DOHH2 (cell line): ENCODE measurements at regions not wholly inside any gene's neighbourhood (a gene's known extent, or its start where the extent isn't known, plus 50 kb on each side); places are given as distances from the start of the nearest gene placed in this dataset.

Experiments used
- H3F3A ChIP-seq: fragments of 200-600 bp; sonication (generic), shearing (Covaris generic); 2 replicates; pipeline ENCODE4 v1.6.0; 2016; ENCODE audit warnings: antibody characterized with exemption, mild to moderate bottlenecking; ENCODE audit not compliant: control insufficient read depth, insufficient read depth
- H3K27ac ChIP-seq: fragments of 200-600 bp; sonication (generic); 2 replicates; pipeline ENCODE4 v1.5.1; 2014; ENCODE audit warnings: low read depth, mild to moderate bottlenecking, low read length, moderate library complexity
- H3K27me3 ChIP-seq: fragments of 200-600 bp; sonication (generic); 2 replicates; pipeline ENCODE4 v1.6.1; 2014; ENCODE audit warnings: mild to moderate bottlenecking, low read length, mixed read lengths; ENCODE audit not compliant: control insufficient read depth
- H3K36me3 ChIP-seq: fragments of 200-600 bp; sonication (generic); 2 replicates; pipeline ENCODE4 v1.6.1; 2014; ENCODE audit warnings: mild to moderate bottlenecking, low read length, moderate library complexity, mixed read lengths; ENCODE audit not compliant: control insufficient read depth
- H3K4me1 ChIP-seq: fragments of 200-600 bp; sonication (generic); 2 replicates; pipeline ENCODE4 v1.6.1; 2014; ENCODE audit warnings: mild to moderate bottlenecking, low read length, mixed read lengths; ENCODE audit not compliant: control insufficient read depth
- H3K4me2 ChIP-seq: fragments of 200-600 bp; sonication (generic); 2 replicates; pipeline ENCODE4 v1.6.0; 2014; ENCODE audit warnings: mild to moderate bottlenecking, low read length, moderate library complexity
- H3K4me3 ChIP-seq: fragments of 200-600 bp; sonication (generic); 2 replicates; pipeline ENCODE4 v1.5.1; 2014; ENCODE audit warnings: mild to moderate bottlenecking, low read length, mixed read lengths
- H3K79me2 ChIP-seq: fragments of 200-600 bp; sonication (generic); 2 replicates; pipeline ENCODE4 v1.6.1; 2014; ENCODE audit warnings: mild to moderate bottlenecking, low read length, mixed read lengths; ENCODE audit not compliant: control insufficient read depth
- H3K9me2 ChIP-seq: fragments of 200-600 bp; sonication (generic); replicated peaks from 2 replicates; pipeline ENCODE4 v1.6.1; 2014; ENCODE audit warnings: mild to moderate bottlenecking, low read length, mixed read lengths; ENCODE audit not compliant: control insufficient read depth
- H3K9me3 ChIP-seq: fragments of 200-600 bp; sonication (generic); 2 replicates; pipeline ENCODE4 v1.6.1; 2014; ENCODE audit warnings: antibody characterized with exemption, low read length, mixed read lengths; ENCODE audit not compliant: control insufficient read depth, insufficient read depth
- H4K20me1 ChIP-seq: fragments of 200-600 bp; sonication (generic); 2 replicates; pipeline ENCODE4 v1.6.0; 2014; ENCODE audit warnings: low read depth, mild to moderate bottlenecking, antibody characterized with exemption, low read length, moderate library complexity; ENCODE audit not compliant: control insufficient read depth, insufficient read depth
- EZH2phosphoT487 ChIP-seq: fragments of 200-600 bp; sonication (generic); IDR thresholded peaks from 2 replicates; pipeline ENCODE4 v1.6.1; 2017; ENCODE audit warnings: borderline replicate concordance, mild to moderate bottlenecking, antibody characterized with exemption, low read length, moderate library complexity, mixed read lengths
- TF ChIP-seq, protein P1 (sequence below): fragments of 200-600 bp; sonication (generic); IDR thresholded peaks from one replicate; pipeline ENCODE4 v1.5.1; 2014; ENCODE audit warnings: antibody characterized with exemption, mild to moderate bottlenecking, low read depth, low read length; ENCODE audit not compliant: poor library complexity, severe bottlenecking

GRCh38 chr7:47198159-47198558, 383.8 kb downstream of the TNS3 start:
- H3K4me3 ChIP-seq = no peak overlapping the region
- no peaks in the 10 kb centered on the region for H3K9me3 ChIP-seq
- no peaks in the 10 kb centered on the region for H3K4me1 ChIP-seq
- no peak overlapping the region for H3K4me2 ChIP-seq
- peaks cover 10% of the 10 kb centered on the region; the same call in 1 of the 2 replicates for H3K27me3 ChIP-seq
- no peaks in the 10 kb centered on the region for H3K9me2 ChIP-seq
- TF ChIP-seq, protein P1, sequence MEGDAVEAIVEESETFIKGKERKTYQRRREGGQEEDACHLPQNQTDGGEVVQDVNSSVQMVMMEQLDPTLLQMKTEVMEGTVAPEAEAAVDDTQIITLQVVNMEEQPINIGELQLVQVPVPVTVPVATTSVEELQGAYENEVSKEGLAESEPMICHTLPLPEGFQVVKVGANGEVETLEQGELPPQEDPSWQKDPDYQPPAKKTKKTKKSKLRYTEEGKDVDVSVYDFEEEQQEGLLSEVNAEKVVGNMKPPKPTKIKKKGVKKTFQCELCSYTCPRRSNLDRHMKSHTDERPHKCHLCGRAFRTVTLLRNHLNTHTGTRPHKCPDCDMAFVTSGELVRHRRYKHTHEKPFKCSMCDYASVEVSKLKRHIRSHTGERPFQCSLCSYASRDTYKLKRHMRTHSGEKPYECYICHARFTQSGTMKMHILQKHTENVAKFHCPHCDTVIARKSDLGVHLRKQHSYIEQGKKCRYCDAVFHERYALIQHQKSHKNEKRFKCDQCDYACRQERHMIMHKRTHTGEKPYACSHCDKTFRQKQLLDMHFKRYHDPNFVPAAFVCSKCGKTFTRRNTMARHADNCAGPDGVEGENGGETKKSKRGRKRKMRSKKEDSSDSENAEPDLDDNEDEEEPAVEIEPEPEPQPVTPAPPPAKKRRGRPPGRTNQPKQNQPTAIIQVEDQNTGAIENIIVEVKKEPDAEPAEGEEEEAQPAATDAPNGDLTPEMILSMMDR = no peak
- no peak for TF ChIP-seq EZH2phosphoT487
- H3K36me3 ChIP-seq = no peaks in the 10 kb centered on the region
- no peak overlapping the region for H3K27ac ChIP-seq
- H3K79me2 ChIP-seq = no peaks in the 10 kb centered on the region
- H3F3A ChIP-seq = no peaks in the 10 kb centered on the region
- H4K20me1 ChIP-seq = no peaks in the 10 kb centered on the region

DNA sequence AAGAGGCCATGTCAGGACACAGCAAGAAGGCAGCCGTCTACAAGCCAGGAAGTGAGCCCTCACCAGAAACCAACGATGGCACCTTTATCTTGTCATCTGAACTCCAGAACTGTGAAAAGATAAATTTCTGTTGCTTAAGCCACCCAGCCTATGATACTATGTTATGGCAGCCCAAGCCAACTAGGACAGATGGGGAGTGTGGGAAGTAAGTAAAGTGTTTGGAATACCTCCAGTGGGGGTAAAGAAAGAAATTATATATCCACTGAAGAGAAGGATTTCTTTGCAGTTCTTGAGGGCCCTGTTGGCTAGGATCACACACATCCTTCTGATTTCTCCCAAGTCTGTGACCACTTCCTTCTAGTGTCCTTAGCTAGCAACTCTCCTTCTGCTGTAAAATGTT, 384.4 kb downstream of the TNS3 start:
- H3K4me2 ChIP-seq = no peak overlapping the region
- TF ChIP-seq EZH2phosphoT487 = no peak
- TF ChIP-seq, protein P1 = no peak
- H3K9me2 ChIP-seq = no peaks in the 10 kb centered on the region
- no peaks in the 10 kb centered on the region for H4K20me1 ChIP-seq
- H3K27me3 ChIP-seq = peaks cover 13% of the 10 kb centered on the region; the same call in 1 of the 2 replicates
- no peaks in the 10 kb centered on the region for H3F3A ChIP-seq
- no peak overlapping the region for H3K4me3 ChIP-seq
- no peaks in the 10 kb centered on the region for H3K9me3 ChIP-seq
- no peaks in the 10 kb centered on the region for H3K4me1 ChIP-seq
- no peaks in the 10 kb centered on the region for H3K79me2 ChIP-seq
- H3K27ac ChIP-seq = no peak overlapping the region
- no peaks in the 10 kb centered on the region for H3K36me3 ChIP-seq

DNA sequence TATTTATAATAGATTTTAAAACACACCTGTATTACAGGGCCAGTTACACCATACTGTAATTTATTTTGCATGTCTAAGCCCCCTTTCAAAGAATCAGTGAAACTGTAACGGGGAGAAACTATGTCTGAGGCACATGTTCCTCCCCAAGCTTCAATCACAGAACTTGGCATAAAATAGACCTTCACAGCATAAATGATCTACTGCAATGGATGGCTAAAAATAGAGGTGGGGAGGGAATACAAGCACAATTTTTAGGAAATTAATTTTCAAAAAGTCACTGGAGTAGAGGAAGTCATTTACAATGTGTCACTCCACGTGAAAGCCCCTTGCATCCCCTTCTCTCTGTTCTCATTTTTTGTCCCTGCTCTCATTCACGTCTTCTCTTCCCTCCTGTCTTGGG, 385.2 kb downstream of the TNS3 start:
- no peak for TF ChIP-seq EZH2phosphoT487
- TF ChIP-seq, protein P1 = no peak
- H3K27me3 ChIP-seq = peaks cover 9% of the 10 kb centered on the region; the same call in 1 of the 2 replicates

DNA sequence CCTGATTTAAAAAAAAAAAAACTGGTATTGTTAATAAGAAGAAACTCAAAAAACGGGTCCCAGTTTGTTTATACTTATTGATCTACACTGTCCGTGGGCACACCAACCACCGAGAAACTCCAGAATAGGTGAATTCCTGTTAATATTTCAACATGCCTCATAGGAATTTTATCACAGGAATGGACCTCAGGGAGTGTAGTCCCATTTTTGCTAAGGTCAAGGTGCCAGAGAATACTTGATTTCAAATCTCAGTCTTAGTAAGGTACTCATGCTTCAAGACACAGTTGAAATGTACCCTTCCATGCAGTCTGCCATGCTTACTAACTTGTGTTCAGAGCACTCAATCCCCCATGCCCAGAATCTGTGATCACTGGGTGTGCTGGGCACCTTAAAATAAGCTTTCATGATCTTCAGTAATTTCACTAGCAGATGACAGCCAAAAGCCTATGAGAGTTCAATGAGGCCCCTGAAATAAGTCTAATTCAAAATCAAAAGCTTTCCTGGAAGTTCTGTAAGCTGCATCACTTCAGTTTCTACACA, 385.7 kb downstream of the TNS3 start:
- Histone ChIP-seq H3K4me1 (no peaks in the 10 kb centered on the region), H3K27me3 (peaks cover 7% of the 10 kb centered on the region; the same call in 1 of the 2 replicates), H3K9me2 (no peaks in the 10 kb centered on the region), H3K79me2 (no peaks in the 10 kb centered on the region), H4K20me1 (no peaks in the 10 kb centered on the region), H3F3A (no peaks in the 10 kb centered on the region), H3K27ac (no peak overlapping the region), H3K36me3 (no peaks in the 10 kb centered on the region), H3K4me2 (no peak overlapping the region), H3K9me3 (no peaks in the 10 kb centered on the region), H3K4me3 (no peak overlapping the region)
- TF ChIP-seq, protein P1 = no peak
- no peak for TF ChIP-seq EZH2phosphoT487

More for the DNA sequence above, 385.2 kb downstream of the TNS3 start:
- H4K20me1 ChIP-seq = no peaks in the 10 kb centered on the region
- H3F3A ChIP-seq = no peaks in the 10 kb centered on the region
- H3K27ac ChIP-seq = no peak overlapping the region
- H3K4me2 ChIP-seq = no peak overlapping the region
- H3K9me3 ChIP-seq = no peaks in the 10 kb centered on the region
- no peaks in the 10 kb centered on the region for H3K79me2 ChIP-seq
- H3K36me3 ChIP-seq = no peaks in the 10 kb centered on the region
- H3K4me1 ChIP-seq = no peaks in the 10 kb centered on the region
- no peaks in the 10 kb centered on the region for H3K9me2 ChIP-seq
- no peak overlapping the region for H3K4me3 ChIP-seq
